NCI-H2171 treated with DMSO at 0.1 percent for 48 hours (cell line): ENCODE measurements at regions not wholly inside any gene's neighbourhood (a gene's known extent, or its start where the extent isn't known, plus 50 kb on each side); places are given as distances from the start of the nearest gene placed in this dataset.
A peak's percentile ranks its signal among the peaks of the same experiment; 100 is the strongest.

Source experiments
- DNase-seq: peaks from one replicate; lab custom pipeline; 2025; lab: John Stamatoyannopoulos, UW

DNA sequence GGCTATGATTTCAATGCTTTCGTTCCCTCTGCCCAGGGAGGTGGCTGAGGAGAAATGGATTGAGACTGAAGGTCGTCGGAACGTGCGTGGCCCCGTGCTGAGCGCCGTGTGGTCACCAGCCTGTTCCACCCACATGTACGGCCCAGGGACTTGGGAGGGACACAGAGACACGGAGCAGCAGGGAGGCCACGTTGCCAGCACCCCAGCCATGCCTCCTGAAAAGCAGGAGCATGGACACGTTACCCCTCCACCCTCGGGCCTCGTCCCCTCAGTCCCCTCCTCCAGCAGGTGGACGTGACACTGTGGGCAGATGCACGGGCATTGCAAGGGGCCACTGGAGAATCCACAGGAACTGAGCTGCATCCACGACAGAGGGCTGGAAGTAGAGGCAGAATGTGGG is 133.1 kb upstream of the CST7 start:
- no peak for DNase-seq

DNA sequence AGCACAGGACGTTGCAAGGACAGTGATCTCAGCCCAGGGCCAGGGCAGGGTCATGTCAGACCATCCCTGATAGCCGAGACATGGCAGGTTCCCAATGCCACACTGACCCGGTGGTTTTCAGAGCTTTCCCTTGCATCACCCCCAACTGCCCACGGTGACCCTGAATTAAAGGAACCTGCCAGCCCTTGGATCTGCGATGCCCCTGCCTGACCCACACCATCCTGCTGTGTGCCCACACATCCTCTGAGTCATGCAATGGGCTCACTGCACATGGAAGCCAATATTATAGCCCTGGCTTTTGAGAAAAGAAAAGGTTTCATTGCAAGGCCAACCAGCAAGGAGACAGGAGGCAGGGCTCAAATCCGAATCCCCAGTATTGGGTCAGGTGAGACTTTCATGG is 132.6 kb upstream of the CST7 start:
- DNase-seq: no peak

DNA sequence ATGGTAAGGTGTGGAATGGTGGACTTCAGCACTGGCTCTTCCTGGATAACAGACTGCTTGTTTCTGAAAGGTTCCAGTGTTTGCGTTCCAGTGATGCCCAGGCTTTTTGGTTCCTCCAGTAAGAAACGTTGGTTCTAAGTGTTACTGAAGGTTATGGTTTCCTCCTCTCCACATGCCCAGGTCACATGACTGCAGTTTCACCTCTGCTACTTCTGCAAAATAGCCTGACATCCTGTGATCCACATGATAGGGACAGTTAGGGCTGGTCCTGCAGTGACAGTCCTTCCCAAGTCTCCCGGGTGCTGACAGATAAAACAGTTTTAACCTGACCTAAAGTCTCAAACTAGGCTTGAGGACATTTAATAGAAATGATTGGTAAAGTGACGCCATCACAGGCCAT is 132.2 kb upstream of the CST7 start:
- no peak for DNase-seq

DNA sequence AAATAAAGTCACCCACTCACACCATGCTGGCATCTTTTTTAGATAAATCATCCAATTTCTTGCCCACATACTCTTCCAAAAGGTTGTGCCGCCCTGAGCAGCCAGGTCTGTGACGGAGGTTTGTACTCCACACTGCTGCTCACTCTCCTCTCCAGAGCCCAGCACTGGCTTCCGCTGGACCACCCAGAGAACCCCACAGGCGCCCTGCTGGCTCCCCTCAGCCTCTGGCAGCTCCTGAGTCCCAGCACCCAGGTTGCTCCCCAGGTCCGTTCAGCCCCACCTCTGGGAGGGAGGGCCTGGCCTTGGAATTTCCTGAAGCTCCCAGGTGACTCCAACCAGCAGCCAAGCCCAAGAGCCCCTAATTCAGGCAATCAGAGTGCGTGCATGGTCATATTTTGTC is 131.7 kb upstream of the CST7 start:
- no peak for DNase-seq

DNA sequence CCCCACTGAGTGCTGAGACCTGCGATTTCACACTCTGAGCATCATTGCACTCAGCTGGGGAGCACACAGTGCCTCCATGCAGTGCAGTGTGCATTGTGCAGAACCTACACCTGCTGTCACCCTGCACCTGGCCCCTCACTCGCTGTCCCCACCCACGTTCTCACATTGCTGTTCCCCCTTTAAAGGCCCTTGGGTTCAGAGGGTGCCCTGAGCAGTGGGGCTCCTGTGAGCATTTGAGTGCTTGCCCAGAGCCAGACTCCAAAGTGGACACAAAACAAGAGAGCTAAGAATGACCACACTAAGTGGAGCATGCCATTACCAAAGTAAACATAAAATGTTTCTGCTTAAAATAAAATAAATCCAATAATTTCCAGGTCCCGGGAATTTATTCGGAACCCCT is 131.0 kb upstream of the CST7 start:
- DNase-seq: peak; percentile 8

DNA sequence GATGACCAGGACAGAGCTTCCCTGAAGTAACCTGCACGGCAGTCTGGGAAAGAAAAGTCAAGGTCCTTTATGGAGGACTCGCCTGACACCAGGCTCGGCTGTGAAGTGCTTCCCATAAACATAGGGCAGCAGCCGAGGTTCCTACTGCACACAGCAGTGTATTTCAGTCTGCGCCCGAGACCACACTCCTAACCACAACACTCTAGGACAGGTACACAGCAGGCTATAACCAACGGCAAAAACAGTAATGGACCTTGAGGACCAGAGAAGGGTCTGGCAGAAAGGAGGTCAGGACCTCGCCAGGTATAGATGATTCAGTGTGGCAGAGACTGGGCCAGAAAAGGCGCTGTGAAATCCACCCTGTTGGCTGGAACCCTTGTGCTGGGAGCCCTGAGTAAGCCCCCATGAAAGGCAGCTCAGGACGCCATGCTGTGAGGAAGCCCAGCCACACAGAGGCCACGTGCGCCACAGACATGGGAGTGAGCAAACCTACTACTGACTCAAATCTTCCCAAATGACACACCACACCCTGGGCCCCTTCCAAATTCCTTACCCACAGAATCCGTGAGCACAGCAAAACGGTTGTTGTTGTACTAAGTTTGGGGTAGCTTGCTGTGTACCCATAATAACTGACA is 129.6 kb upstream of the CST7 start:
- no peak for DNase-seq

DNA sequence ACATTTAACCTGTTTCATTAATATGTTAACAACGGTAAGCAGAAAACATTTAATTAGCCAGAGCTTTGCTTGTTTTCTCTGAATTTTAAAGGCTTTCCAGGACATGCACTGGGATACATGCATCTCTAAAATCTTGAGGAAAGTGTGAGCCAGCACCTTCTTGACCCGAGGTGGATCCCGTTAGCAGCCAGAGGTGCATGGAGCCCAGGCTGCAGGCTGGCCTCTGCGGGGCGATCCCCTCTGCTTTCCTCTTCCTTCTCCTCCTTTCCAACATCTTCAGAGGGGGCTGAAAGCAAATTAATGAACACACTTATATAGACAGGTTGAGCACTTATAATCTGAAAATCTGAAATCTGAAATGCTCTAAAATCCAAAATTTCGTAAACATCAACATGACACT is 128.7 kb upstream of the CST7 start:
- no peak for DNase-seq

DNA sequence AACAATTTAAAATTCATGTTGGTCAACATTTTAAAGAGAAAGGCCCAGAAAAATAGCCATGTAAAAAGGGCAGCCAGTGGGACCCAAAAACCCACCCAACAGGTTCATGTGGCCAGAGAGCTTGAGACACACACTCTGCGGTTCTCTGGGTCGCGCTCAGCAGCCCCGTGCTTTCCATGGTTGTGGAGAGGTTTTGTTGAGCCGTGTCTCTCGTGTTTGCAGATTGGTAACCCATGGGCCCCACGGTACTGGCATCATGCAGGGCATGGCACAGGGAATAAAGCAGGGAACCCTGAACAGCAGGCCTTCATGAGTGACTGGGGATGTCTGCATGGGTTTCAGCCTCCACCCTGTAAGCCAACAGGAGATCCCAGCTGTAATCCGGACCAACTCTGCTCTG is 127.7 kb upstream of the CST7 start:
- no peak for DNase-seq

DNA sequence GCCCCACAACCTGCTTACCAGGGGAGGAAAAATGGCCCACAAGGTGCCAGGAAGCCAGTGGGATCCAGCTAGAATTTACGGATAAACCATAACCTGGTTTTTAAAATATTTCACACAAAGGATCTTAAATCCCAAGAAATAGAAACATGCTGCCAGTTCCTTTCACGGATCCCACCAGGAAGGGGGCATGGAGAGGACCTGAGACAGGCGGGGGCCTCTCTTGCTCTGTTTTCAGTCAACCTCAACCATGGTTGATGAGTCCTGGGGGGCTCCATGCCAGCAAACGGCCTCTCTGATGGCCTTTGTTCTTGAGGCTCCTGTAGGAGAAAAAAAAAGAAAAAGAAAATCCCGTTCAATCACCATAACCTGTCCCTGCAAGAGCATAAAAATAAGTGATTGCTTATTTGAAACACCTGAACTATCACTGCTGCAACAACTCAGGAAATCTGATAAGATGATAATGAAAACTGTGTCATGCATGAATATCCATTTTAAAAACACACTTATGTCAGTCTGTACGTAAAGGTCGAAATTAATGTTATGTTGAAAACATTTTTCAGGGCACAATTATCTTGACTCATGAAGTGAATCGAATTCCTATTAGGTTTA is 125.8 kb upstream of the CST7 start:
- DNase-seq: no peak

DNA sequence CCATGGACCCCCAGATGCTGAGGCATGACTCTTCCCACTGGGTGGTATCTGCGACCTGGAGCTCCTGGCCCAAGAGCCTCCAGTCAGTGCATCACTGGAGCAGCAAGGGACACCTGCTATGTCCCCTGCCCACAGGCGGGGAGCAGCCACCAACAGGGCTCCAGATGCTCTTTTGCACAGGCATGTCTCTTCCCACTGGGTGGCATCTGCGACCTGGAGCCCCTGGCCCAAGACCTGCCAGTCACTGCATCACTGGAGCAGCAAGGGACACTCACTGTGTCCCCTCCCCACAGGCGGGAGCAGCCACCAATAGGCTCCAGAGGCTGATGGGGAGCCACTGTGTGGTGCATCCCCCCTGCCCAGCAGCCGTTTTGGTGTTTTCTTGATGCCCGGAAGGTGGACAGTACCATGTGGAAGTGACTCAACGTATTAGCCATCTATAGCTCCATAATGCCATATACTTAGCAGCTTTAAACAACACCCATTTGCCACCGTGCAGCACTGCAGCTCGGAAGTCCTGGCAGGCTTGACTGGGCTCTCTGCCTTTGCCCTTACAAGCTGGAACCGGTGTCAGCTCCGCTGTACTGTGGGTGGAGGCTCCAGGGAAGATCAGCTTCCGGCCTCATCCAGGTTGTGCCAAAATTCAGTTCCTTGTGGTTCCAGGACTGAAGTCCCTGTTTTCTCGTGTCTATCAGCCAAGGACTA is 124.9 kb upstream of the CST7 start:
- DNase-seq: no peak

DNA sequence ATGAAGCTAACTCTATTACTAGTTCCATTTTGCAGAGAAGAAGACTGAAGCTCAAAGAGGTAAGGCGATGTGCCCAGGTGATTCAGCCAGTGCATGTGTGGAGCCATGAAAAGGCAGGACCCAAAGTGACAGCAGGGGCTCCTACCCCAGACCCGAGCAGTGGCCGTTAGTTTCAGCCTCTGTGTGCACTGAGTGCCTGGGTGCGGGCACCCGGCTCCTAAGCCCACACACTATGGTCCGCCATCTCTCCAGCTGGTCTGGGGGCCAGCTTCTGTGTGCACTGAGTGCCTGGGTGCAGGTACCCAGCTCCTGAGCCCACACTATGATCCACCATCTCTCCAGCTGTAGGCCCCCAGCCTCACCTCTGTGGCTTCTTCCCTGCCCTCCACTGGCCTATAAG is 123.5 kb upstream of the CST7 start:
- DNase-seq: no peak

DNA sequence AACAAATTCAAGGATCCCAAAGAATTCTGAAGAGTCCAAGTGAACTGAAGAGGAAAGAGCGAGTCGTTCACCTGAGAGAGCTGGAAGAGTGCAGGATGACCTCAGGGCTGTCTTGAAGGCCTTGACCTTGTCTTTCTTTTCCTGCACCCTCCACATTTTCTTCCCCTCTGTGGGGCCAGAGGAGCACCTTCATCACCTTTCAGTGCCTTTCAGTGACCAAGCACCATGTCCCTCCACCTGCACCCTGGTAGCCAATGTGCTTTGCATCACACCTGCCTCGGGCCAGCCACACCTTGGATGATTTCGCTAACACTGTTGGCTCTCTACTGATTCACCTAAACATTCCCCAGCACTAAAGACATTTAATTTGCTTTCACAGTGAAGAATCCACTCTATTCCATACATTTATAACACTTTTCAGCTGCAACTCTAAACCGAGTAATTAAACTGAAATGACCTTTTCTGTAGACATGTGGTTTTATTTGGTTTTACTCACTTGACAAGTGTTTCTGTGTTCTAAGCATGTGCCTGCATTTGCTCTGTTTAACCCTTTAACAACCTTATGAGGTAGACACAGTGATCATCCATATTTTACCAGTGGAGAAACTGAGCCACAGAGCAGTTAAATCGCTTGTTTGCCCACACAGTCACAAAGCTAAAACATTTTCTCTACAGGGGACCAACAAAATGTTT is 121.3 kb upstream of the CST7 start:
- no peak for DNase-seq

DNA sequence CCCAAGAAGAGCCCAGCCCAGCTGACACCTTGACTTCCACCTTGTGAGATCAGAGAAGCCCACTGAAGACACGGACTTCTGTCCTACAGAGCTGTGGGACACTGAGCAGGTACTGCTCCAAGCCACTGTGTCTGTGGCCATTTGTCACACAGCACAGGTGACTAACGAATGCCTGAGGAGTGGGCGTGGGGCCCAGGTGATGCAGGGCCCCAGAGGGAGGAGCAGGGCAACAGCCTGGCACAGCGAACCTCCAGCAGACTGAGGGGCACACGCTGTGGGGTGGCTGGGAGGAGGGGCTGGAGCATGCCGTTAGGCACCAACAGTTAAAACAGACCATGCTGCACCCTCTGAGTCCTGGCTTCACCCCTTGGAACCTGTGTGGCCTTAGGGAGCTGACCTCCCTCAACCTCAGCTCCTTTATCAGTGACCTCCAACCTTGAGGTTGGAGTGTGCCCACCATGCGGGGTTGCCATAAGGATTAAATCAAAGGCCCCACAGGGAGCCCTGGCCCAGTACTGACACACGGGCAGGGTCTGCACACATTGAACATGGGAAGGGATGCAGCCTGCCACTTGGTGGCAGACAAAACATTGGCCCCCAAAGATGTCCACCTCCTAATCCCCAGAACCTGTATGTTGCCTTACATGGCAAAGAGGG is 119.9 kb upstream of the CST7 start:
- DNase-seq: no peak

DNA sequence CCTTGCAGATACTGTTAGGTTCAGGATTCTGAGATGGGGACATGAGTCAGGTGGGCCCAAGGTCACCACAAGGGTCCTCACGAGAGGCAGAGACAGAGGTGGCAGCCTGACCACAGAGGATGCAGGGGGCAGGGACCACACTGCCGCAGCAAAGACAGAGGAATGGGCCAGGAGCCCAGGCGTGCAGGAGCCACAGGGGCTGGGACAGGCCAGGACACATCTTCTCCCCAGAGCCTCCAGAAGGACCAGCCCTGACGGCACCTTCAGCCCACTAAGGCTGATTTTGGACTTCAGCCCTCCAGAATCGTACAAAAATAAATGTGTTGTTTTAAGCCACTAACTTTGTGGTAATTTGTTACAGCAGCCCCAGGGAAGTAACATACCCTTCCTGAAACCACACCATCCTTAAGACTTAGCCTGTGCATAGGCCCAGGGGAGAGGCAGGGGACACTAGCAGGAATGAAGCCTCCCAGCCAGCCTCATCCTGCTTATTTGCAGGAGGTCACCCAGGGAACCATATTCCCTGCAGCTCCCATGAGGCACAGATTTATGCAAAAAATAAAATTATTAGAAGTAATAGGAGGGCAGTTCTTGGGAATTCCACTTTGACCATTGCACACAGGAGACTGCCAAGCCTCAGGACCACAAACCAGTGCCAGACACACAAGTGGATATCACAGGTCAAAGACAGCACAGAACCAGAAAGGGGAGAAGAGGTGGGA is 119.3 kb upstream of the CST7 start:
- no peak for DNase-seq

DNA sequence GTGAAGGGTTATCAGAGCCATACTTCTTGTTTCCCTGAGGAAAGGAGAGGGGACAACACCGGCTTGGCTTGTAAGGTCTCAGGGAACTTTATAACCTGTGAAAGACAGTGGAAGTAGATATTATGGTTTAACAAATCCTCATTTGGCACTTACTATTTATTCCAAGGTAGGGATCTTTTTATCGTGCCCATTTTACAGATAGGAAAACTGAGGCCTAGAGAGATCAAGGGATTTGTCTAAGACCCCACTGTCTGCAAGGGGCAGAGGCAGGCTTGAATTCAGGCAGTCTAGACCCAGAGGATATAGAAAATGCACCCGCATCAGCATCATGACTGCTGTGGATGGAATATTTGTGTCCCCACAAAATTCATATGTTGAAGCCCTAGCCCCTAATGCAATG is 118.4 kb upstream of the CST7 start:
- DNase-seq: no peak

DNA sequence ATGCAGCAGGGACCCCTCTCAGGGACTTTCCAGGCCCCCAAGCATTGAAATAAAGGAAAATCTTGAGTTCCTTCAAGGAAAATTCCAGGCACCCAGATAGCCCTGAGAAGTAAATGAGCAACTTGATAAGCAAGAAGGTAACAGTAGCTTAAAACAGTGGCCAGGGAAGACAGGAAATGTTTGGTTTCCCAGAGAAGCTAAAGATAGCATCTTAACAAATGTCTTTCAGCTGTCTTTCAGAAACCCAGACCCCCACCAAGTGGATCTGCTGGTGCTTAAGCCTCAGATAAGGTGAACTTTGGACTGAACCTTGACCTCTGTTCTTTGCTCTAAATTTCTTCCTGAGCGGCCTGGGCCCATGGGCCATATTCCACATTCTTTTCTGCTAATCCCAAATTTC is 117.8 kb upstream of the CST7 start:
- DNase-seq: no peak

DNA sequence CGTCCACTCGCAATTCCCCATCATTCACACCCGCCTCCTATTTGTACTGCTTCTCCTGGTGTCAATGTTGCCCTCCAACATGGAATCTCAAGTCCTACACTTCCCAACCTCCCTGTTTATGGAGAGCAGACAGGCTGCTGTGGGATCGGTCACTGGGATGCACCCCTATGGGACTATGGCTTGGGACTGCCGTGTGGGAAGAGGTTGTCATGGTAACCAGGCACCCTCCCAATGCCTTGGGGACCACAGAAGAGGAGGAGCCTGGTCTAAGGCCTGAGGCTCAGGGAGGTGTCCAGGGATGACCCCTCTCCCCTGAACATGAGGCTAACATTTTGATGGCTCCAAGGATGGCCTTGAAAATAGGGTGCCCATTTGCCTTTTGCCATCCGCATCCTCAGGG is 116.6 kb upstream of the CST7 start:
- DNase-seq: no peak

DNA sequence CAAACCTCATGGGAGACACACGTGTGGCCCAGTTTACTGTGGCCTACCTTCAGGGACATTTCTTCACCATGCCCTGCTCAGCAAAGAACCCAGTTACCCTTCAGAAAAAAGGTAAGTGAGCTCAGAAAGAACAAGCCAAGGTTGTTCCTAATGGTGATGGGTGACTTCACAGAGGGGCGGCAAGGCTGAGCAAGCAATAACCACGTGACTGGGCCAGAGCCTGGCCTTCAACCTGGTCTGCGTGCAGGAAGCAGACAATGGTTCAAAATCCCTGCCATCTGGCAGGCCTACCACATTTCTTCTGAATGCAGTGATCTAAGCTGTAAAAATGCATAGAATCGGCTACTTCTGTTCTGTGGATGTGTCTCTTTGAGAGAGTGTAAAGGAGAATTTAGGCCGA is 115.5 kb upstream of the CST7 start:
- no peak for DNase-seq

DNA sequence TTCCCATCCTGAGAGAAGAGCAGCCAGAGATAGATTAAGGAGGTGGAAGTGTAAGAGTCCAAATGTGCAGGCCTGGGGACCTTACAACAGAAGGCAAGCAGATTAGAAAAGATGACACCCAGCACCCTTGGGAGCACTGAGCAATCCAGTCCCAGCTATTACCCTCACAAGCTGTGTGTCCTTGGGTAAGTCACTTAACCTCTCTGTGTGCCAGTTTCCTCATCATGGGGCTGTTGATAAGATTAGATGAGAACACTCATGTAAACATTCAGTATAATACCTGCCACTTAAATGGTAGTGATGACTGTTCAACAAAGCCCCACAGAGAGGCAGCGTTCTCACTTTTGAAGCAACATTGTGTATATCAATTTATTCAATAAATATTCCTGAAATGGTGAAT is 114.8 kb upstream of the CST7 start:
- DNase-seq: no peak

DNA sequence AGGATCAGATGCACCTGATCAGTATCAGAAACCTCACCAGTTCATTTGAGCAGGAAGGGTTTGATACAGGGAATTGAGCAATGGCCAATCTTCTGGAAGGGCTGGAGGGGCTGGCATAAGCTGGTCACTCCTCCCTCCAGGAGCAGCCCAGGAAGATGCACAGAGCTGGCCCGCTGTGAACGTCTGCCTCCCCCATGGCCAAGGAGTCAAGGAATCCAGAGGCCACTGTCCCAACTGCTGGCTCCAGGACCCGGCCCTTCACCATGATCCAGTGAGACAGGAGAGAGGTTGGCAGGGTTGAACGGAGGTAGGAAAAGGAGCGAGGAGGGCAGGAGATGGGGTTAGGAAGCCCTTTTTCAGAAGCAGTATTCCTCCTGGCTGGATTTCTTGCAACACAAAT is 113.9 kb upstream of the CST7 start:
- no peak for DNase-seq

DNA sequence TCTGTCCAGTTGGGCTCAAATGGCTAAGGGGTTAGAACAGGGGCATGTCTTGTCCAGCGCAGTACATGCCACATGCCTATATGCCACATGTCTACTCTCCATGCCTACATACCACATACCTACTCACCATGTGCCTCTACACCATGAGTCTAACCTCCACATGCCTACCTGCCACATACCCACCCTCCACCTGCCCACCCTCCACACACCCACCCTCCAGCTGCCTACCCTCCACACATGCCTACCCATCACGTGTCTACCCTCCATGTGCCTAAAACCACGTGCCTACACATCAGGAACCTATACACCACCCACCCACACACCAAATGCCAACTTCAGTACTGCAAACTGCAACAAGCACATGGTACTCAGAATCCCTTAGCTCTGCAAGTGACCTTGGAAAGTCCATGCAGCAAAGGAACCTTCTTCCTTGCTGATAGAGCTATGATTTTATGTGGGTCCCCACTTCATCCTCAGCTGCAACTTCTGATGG is 113.0 kb upstream of the CST7 start:
- DNase-seq: no peak
